Right lung (tissue), 2 donors: ENCODE measurements at regions not wholly inside any gene's neighbourhood (a gene's known extent, or its start where the extent isn't known, plus 50 kb on each side); places are given as distances from the start of the nearest gene placed in this dataset.
"Not testable (repeated sequence)": the region's sequence is repeated elsewhere in the genome, so short reads cannot be mapped to it uniquely, and the experiment has no call there.

ENCODE experiments used
- DNase-seq, 2 donors: peaks; one replicate each; pipeline ENCODE4 v3.0.0-alpha.2; 2013

GRCh38 chr4:183814461-183814860 is 90.6 kb upstream of the STOX2 start:
- DNase-seq, result no peak

GRCh38 chr4:183816077-183816476 is 89.0 kb upstream of the STOX2 start:
- DNase-seq, result no peak

DNA sequence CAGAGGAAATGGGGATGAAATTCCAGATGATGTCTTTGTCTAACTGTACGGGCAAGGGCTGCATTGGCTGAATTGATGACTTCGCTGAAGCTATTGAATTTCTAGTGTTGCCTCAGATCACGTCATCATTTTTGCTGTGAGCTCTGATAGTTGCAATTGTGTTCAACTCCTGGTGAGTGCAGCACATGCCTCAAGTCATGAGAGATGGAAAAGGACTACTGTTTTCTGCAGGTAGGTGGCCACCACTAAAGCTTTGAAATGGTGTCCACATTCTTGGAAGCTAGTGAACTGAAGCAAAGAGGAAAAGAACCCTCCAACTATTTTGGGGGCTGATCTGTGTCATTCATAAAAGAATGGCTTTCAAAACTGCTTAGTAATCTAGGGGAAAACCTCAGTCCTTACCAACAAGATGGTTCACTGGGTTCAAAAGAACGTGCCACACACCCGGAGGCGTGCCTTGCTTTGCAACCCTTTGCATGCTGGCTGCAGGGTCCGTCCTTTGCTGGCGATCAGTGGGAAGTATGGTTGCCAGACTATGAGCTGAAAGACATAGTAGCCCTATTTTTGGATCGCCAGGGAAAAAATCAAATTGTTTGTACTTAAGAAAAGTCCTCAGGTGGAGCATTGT is 88.1 kb upstream of the STOX2 start:
- DNase-seq, result no peak

- not testable (repeated sequence) for DNase-seq
Measured at GRCh38 chr4:183818591-183818990, 86.5 kb upstream of the STOX2 start.

DNA sequence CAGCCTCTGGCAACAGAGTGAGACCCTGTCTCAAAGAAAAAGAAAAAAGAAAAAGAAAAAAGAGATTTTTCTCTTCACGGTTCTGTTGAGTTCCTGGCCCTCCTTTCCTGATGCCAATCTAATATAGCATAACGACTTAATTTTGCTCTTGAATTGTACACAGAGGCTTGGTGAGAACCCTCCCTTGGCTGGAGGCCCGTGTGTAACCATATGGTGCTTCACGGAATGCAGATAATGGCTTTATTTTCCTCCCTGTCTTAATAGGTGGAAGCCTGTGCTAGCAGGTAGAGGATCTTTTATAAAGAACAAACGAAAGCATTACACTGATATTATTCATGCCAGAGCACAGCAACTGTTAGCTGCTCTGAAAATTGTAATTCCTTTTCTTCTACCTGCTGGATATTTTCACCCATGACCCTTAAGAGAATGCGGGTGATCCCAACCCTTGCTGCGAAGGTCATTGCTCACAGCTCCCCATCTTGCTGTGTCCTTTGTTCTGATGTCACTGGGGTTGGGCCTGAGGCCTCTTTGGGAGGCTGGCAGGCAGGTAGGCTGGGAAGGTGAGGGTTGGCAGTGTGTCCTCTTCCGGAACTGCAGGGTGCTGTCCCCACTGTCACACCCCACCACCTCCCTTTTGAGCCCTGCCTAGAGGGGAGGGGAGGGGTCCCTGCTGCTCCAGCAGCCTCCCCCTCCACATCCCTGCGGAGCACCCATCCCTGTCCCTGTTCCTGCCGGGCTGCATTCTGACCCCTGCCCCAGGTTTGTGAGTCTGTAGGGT is 83.8 kb upstream of the STOX2 start:
- DNase-seq, result no peak

GRCh38 chr4:183823434-183823833 is 81.7 kb upstream of the STOX2 start:
- DNase-seq, result no peak

DNA sequence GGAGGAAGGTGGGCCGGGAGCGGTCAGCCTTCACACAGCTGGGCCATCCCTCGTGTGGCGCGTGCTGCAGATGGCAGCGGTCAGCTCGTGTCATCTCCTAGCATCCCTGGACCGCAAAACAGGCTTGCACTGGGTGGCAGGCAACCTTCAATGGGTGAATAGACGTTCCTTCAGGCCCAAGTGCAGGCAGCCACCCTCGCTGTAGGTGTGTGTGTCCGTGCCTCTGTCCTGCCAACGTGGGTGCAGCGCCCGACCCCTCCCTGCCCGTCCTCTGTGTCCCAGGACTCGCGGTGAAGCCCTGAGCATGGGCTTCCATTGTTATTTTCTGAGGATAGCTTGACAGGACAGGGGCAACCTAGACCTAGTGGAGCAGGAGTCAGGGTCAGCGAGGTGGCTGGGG is 79.8 kb upstream of the STOX2 start:
- DNase-seq, result no peak

DNA sequence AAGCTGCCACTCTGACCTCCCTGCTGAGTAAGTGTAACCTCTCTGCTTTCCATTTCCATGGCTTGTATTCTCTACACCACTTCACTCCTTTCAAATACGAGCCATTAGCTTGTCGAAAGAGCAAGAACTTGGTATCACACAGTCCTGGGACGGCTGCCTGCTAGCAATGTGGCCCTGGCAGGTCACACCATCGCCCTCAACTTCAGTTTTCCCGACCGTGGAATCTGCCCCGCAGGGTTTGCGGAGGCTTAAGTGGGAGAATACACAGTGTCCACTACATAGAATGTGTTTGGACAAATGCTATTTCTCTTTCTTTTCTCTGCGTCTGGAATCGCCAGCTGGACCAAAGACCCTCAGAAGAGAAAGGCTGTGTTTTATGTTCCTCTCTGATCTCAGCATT is 78.6 kb upstream of the STOX2 start:
- DNase-seq, result no peak

- no peak for DNase-seq
Measured at GRCh38 chr4:183828125-183828524, 77.0 kb upstream of the STOX2 start.

DNA sequence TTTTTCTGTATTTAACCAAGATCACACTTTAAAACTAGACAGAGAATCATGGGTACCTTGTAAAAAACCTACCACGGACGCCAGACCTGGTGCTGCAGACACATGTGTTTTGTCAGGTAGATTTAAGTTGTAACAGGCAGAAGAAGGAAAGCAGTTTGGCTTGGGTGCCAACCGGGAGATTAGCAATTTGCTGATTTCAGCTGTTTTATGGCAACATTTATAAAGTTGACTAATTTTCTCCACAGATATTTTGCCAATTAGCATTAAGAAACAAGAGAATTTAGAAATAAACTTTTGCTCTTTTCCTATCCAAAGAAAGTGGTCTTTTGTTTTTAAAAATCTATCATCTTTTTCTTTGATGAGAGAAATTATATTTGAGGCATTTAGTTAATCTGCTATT is 76.3 kb upstream of the STOX2 start:
- no peak for DNase-seq

DNA sequence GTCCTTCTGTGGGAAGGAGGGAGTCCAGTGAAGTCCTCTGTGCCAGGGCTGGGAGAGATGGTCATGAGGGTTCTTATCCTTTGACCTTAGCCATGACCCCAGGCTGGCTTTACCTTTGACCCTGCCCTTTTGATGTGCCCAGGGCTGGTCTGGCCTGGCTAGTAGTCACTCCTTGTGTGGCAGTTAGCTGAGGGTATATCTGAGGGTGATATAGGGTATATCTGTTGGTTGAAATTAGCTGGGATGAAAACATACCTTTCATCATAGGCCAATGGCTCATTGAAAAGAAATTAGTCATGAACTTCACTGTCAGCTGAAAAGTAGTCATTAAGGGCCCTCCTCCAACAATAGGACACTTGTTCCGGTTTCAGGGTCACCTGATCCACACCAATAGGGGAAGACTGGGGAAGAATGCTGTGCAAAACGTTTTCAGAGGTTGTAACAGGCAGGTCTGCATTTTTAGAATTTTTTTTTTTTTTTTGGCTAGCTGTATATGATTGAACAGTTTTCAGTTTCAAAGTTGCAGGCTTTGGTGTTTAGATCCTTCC is 74.6 kb upstream of the STOX2 start:
- no peak for DNase-seq

- no peak for DNase-seq
Measured at GRCh38 chr4:183831026-183831446, 74.1 kb upstream of the STOX2 start.

GRCh38 chr4:183831683-183832082 is 73.4 kb upstream of the STOX2 start:
- DNase-seq, result no peak

DNA sequence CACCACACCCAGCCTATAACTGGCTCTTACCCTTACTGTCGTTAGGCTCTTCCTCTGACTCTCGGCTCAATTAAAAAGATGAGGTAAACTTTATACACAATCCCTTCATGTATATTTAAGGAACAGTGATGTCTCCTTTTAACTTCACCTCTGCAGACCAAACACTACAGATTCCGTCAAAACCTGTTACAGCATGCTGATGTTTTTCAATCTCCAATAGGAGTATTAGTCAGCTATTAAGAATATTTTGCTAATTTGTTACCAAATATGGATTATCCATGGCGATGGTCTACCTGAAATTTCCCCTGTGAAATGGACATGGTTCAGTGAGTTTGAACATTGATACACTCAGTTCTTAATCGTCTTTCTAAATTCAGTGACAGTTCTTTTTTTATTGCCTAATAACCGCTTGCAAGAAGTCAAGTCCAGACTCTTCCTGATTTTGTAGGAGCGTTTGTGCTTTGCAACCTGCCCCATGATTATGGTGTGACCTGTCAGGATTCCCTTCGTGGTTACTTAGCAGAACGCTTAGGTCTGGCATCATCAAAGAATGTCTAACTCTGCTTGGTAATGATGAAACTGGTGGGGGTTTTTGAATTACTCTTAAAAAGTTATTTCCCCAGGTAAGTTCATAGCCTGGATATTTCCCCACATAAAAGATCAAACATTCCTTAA is 72.2 kb upstream of the STOX2 start:
- DNase-seq, result no peak

GRCh38 chr4:183834252-183834651 is 70.9 kb upstream of the STOX2 start:
- DNase-seq, result no peak

DNA sequence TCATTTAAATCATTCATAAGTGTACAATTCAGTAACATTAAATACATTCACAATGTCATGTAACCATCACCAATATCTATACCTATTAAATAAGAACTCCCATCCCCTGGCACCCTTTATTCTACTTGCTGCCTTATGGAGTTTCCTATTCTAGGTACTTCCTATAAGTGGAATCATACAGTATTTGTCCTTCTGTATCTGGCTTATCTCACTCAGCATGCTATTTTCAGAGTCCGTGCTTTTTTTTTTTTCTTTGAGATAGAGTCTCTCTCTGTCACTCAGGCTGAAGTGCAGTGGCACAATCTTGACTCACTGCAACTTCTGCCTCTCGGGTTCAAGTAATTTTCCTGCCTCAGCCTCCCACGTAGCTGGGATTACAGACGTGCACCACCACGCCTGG is 67.9 kb upstream of the STOX2 start:
- no peak for DNase-seq

- peak in 1 of 2 donors; percentile 35 for DNase-seq
Measured at GRCh38 chr4:183838987-183839712, 66.0 kb upstream of the STOX2 start.

DNA sequence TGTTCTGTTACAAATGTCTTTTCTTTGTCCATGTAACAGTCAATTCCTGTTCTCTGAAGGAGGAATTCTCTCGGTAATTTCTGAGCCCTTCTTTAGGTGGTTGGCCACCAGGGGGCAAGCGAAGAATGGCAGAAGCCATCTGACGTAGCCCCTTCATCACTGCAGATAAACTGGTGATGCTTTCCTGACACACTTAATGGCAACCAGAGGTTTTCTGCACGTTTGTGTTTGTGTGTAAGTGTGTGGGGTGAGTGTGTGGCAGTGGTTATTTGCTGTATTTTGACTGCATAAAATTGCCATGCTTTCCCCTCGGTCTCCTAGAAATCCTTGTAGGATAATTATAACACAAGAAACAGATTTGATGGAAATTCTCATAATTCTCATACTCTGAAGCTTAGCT is 64.8 kb upstream of the STOX2 start:
- peak; percentile 74 to 80 for DNase-seq

GRCh38 chr4:183841001-183841400 is 64.1 kb upstream of the STOX2 start:
- DNase-seq, result no peak

GRCh38 chr4:183842129-183842528 is 63.0 kb upstream of the STOX2 start:
- no peak for DNase-seq

GRCh38 chr4:183843248-183843671 is 61.8 kb upstream of the STOX2 start:
- DNase-seq, result peak; percentile 79

GRCh38 chr4:183846951-183847350 is 58.2 kb upstream of the STOX2 start:
- no peak for DNase-seq
